GM21381 (cell line): ENCODE measurements at regions not wholly inside any gene's neighbourhood (a gene's known extent, or its start where the extent isn't known, plus 50 kb on each side); places are given as distances from the start of the nearest gene placed in this dataset.

ENCODE experiments used
- ATAC-seq: cut with Tn5 transposase; IDR thresholded peaks from one replicate; pipeline ENCODE4 v1.9.1; 2021; ENCODE audit warnings: mild to moderate bottlenecking, moderate library complexity; ENCODE audit not compliant: unreplicated experiment

DNA sequence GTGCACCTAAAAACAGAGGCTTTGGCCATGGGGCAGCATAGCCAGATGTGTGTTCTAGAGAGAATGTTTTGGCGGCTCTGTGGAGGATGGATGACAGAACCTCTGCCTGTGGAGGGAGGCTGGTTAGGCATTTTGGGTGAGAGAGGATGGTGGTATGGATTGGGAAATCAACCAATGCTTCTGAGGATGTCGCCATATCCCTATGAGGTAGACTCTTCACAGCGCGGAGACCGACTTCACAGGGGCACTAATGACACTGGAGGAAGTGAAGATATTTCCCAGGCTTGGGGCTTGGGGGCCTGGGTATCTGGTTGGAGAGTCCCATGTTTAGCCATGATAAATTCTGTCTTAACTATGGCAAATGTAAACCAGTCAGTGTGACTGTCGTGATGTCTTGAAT lies 140.6 kb upstream of the KLF4 start:
- no peak for ATAC-seq

DNA sequence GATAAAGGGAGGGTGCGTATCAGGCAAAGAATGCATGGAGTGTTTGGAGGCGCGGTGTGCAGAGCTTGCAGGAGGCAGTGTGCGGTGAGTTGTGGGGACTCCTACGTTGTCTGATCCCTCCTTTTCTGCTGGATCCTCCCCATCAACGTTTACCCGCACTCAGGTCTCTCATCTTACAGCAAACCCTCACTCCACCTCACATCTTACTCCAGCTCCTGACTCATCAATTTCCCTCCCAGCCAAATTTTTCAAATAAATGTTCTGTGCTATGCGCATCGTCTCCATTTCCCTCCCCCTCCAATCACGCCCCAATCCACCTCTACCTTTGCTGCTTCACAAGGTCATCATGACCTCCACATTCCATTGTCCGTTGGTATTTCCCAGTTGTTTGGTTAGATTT lies 138.9 kb upstream of the KLF4 start:
- ATAC-seq = no peak

DNA sequence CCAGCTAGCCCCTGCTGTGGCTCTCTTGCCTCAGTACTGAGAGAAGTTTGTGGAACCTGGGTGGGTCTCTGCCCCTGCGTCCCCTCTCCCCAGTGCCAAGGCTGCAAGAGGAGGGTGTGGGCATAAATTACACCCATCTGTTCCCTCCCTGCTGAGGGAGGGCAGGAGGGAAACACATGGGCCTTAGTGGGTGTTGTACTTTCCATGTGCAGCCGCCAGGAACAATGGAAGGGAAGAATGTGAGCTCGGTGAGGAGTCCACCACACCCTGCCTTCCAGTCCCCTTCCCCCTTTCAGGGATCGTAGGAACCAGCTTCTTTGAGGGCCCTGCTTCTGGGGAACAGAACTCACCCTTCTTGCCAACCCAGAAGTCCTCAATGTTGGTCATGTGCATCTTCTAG lies 138.2 kb upstream of the KLF4 start:
- ATAC-seq = no peak

DNA sequence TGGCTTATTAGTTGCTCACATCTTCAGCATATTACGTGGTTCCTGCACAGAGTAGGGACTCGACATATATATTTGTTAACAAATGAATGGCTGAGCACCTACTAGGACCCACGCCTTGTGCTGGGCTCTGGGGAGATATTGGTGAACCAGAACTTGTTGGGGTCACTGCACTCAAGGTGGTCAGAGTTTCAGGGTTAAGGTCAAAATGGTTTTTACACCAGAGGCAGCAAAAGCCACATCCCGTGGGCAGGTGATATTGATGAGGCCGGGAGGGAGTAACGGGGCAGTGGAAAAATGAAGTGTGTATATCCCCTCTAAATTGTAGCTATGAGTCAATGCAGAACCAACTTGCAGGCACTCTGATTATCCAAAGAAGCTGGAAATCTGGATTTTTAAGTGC lies 136.5 kb upstream of the KLF4 start:
- no peak for ATAC-seq

DNA sequence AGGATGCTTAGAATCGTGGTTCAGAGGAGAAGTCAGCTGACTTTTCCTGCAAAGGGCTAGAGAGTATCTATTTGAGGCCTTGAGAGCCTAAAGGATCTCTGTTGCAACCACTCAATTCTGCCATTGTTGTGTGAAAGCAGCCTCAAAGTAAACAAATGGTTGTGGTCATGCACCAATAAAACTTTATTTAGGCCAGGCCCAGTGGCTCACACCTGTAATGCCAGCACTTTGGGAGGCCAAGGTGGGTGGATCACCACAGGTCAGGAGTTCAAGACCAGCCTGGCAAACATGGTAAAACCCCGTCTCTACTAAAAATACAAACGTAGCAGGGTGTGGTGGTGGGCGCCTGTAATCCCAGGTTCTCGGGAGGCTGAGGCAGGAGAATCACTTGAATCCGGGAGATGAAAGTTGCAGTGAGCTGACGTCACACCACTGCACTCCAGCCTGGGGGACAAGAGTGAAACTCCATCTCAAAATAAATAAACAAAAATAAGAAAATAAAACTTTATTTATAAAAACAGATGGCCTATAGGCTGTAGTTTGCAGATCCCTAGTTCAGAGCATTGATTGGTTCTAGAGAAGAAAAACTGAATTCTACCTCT lies 135.9 kb upstream of the KLF4 start:
- ATAC-seq = no peak

DNA sequence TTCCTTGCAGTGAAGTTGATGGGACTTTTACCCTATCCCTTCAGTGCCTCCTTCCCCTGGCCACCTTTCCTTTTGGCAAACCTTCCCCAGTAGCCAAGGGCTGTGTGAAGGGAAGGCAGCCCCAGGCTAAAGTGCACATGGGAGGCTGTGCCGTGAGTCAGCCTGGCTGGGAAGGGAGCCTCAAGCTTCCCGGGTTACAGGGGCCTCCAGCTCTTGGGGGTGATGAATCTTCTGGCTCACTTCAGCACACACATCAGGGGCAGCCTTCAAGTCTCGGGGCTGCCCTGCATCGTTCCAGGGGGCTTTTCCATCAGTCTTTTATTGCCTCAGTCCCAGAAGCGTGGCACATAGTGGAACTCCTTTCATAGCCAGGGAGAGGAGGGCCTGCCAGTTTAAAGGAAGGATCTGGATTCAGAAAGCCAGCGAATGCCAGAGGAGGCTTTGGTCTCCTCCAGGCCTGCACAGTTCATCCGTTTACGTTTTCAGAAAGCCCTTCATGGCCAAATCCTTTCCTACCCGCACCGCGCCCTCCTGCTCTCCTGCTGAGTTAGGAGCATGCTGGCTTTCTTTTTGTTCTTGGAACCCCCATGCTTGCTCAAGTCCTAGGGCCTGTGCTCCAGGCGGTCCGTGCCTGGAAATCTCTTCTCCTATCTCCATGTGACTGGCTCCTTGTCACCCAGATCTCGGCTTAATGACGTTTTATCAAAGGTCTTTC lies 134.8 kb upstream of the KLF4 start:
- ATAC-seq = no peak

DNA sequence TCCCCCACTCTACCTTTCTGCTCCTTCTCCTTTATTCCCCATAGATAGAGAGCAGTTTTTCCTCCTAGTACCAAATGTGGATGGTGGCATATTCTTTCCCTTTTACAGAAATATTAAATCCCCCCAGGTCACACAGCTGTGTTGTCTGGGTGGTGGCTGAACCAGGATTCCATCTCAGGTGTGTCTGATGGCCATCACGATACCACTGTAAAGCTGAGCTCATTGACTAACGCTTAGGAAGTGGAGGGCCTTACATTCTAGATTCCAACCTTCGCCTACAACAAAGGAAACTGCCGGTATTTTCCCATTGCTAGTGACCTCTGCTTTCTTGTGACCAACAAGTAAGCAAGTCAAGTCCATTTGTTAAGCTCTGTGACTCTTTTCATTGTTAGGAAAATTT lies 131.9 kb upstream of the KLF4 start:
- ATAC-seq = no peak

DNA sequence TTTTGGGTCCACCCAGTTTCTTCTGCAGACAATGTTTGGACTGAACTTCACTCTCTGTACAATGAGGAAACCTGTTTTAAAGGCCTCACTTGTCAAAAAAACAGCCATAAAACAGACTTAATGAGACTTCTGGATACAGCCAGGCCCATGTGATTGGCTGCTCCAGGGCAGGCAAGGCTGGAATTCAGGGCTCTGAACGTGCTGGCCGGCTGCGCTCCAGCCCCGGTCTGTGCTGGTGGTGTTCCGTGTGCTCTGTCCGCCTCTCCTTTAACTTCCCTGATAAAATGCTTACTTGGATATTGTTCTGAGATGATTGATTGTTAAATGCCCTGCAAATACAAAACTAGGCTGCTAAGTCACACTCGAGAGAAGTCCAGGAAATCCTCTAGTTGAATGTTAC lies 131.2 kb upstream of the KLF4 start:
- ATAC-seq = no peak

DNA sequence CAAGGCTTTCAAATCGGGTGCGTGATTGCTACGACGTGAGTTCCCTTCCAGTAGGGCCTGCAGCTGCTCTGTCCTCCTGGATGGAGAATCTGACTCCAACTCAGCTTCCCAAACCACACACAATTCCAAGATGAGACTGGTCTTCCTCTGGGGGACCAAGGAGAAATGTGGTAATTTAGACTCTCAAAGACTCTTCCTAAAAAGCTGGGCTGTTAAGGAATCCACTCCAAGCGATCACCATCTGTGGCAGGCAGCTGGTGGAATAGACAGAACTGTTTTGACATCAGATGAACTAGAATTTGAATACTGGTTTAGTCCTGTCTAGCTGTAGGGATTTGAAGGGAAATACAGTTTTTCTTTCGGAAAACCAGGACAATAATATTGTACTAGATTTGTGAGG lies 130.7 kb upstream of the KLF4 start:
- no peak for ATAC-seq

DNA sequence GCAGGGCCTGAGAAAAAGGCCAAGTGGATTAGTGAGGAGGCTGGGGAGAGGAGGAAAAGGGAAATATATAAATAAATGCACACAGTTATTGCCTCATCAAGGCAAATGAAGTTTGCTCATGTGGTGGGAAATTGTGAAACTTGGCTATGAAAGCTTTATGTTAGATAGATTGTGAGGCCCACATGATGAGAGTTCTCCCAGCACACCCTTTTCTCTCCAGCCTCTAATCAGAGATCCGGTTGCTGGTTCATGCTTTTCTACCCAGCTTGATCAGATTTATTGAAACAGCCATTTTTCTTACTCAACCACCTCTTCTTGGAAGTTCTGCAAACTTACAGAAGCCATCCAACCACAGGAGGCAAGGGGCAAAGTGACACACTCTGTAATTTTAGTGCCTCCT lies 125.8 kb upstream of the KLF4 start:
- ATAC-seq = no peak

DNA sequence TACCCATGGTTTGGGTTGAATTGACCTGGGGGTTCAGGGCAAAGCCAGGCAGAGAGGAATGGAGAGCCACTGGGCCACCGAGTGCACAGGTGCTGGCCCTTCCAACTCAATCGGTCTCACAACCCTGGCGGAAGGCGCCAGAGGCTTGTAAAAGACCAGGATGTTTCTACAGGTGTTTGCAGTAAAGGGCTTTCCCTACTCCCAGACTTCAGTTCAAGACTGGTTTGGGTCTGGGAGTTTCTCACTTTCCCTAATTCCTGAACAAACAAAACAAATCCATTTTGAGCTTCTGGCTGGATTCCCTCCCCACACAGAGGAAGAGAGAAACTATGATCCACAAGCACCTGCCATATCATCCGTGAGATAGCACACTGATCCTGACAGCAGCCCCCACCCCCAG lies 125.2 kb upstream of the KLF4 start:
- no peak for ATAC-seq

DNA sequence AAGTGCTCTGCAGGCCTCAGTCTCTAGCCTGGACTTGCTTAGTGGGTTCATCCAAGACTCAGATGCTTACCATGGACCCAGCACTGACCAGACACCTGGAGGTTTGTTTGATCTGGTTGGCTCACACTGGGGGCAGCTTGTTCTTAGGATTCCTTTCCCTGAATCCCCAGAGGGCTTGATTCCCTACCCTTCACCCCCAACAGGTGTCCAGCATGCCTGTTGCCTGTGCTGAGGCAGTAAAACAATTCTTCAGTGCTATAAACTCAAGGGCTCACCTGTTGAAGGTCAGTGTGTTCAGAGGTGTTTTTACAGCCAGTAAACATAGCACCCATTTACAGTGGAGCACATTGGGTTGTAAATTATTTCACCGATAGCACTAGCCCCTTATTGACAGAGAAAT lies 123.8 kb upstream of the KLF4 start:
- ATAC-seq = no peak

DNA sequence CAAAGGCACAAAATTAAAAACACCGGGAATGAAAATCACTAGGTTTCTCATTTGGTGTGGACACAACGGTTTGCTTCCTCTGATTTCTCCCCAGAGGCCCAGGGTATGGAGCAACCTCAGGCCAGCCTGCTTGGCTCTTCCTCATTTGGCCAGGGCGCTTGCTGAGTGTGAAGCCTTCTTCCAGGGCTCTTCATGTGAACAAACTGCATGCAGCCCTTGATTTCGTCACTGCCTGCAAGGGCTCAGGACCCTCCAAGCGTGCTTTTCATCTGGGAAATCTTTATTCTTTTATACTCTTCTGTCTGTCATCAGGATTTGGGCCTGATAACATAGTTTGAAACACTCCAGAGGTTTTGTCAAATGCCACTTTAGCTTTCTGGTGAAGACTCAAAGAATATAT lies 122.6 kb upstream of the KLF4 start:
- no peak for ATAC-seq

DNA sequence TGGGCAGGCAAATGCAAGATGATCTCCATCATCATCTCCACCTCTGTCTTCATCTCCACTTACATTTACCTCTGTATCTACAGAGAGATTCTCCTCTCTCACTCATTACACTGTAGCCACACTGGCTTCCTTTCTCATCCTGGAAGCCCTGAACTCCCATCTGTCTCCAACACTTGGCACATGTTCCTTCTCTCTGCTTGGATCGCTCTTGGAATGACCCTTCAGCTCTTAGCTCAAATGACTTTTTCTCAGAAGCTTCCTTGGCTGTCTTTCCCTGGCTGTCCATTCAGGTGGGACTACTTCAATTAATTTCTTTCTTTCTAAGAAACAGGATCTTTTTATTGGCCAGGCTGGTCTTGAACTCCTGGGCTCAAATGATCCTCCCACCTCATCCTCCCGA lies 120.0 kb upstream of the KLF4 start:
- ATAC-seq = no peak

DNA sequence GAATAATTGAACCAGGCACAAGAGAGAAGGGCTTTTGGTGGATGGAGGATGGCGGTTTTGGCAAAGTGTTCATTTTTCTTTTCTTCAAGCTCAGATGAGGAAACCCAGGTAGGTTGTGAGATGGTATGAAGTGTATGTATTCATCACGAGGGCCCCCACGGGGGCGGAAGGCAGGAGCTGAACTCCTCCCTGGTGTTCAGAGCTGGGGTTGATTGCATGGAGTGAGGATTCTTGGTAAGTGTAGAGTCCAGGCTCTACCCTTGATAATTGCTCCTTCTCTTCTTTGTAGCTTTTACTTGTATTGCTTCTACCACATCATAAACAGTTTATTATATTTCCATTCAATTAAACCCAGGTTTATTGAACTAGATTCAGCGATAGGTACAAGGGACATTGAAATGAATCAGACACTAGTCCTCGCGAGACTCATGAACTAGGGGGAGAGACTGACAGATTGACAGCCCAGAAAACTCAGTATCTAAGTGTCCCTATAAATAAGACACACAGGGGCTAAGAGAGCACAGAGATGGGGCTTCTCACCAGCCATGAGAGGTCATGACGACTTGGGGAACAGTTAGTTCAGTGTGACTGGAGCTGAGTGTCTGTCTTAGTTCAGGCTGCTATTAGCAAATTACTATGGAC lies 116.7 kb upstream of the KLF4 start:
- no peak for ATAC-seq

DNA sequence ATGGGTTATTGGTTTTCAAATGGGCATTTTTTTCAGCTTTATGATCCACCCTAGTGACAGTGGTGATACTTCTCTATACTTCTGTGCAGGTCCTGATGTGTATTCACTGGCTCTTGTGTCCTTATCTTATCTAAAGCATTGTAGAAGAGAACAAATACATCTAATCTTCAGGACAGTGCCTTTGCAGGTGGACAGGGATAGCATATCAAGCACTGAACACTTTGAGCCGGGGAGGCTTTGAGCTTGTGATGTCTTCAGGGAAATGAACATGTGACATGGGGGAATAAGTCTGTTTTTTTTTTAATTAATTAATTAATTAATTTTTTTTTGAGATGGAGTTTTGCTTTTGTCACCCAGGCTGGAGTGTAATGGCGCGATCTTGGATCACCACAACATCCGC lies 115.5 kb upstream of the KLF4 start:
- no peak for ATAC-seq

DNA sequence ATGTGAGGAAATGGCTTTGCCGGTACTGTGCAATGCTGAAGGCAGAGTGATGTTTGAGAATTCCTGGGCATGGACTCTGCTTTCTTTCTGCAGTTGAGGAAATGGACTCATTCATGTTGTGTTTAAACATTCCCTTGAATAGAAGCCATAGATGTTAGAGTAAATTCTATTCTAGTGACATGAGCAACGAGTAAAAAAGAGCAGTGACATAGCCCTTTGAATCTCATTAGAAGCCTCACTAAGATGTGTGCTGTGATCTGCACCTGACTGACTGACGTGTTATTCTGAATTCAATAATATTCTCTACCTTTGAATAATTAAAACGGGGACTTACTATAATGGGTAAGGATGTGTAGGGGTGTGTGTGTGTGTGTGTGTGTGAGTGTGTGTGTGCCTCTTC lies 113.7 kb upstream of the KLF4 start:
- no peak for ATAC-seq

DNA sequence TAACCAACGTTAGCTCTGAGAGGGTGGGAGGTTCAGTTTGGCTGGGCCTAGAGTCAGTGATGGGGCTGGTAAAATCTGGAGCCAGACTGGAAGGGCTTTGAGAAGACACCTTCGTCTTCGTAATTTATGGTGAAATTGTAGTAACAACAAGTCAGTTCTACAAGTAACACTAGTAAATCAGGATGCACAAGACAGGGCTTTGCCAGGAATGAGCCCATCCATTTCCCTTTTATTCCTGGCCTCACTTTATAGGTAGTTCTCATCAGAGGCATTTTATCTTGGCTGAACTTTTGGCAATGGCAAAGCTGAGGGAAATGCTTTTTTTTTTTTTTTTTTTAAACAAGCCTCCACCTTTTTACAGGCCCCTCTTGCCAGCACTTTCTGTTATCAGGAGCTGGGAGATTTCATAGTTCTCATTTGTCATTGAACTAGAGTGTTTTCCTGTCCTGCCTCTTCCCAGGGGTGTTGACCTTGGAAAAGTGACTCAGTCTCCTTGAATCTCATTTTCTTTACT lies 110.5 kb upstream of the KLF4 start:
- no peak for ATAC-seq

DNA sequence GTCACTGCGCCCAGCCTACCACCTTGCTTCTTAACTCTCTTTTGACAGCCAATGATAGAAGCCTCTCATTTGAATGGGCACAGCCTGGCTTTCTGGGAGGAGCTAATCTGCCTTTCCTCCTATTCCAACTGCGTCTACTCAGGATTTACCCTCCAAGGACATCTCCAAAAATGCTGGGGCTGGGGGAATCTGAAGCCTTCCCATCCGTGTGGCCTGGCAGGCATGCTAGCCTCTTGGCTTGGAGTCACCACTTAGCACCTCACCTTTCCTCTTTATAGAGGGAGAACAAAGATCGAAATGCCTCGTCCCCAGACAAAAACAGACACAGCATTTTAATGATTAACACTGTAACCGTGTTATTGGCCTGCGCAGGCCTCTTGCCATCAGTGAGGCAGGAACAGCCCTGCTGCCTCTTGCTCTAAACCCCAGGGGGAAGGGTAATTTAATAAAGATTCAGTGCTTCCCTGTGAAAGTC lies 108.2 kb upstream of the KLF4 start:
- ATAC-seq = no peak

DNA sequence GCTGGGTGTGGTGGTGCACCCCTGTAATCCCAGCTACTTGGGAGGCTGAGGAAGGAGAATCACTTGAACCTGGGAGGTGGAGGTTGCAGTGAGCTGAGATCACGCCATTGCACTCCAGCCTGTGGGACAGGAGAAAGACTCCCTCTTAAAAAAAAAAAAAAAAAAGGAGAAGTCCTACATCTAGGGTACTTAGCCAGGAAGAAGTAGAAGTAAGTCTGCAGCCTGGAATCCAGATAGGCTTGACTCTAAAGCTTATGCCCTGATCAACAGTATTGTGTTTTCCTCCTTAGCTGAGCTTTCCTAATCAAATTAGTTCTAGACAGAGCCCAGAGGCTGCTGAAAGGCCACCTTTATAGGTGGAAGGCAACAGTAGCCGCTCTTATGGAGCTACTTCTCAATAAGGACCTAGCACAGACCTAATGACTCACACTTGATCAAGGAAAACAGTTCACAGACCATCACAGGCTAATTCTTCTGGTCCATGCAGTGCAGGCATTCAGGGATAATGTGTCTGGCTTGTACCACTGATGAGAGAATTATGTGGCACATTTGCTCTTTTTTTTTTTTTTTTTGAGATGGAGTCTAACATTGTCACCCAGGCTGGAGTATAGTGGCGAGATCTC lies 105.5 kb upstream of the KLF4 start:
- ATAC-seq = no peak

DNA sequence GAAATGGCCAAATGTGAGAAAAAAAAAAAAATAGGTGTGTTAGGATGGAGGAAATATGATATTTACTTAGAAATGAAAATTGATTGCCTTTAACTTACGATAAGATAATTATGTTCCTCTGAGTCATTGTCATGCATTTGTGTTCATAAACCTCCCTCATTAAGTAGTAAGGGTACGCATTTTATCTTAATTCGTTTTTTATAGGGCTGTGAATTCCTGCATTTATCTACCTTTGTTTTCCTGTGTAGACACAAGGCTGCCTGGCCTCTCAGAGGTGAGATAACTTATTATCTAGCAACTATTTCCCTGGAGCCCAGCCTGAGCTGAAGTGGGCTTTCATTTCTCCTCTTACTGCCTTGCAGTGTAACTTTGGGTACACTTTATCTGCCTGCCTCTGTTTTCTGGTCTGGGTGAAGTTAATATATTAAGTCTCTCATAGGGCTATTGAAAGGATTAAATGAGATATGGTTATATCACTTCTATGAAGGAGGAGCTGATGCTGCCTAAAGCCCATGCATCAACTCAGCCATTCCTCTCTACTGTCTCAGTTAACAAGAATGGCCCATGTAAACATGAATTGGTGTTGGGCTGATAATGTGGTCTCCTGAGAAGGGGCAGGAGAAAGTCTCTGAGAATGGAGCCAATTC lies 103.8 kb upstream of the KLF4 start:
- ATAC-seq = no peak
